Stimulated activated naive CD4-positive, alpha-beta T cell (primary cell): ENCODE measurements at regions not wholly inside any gene's neighbourhood (a gene's known extent, or its start where the extent isn't known, plus 50 kb on each side); places are given as distances from the start of the nearest gene placed in this dataset.
"Not testable (repeated sequence)": the region's sequence is repeated elsewhere in the genome, so short reads cannot be mapped to it uniquely, and the experiment has no call there.

Experiments
- DNase-seq, 6 experiments: peaks; one replicate each; lab custom pipeline; 2025; lab: John Stamatoyannopoulos, UW

GRCh38 chr10:125235093-125236069 lies 75.0 kb upstream of the CTBP2 start:
- no peak for DNase-seq

- DNase-seq, result not testable (repeated sequence)
Measured at GRCh38 chr10:125234576-125234975, 74.2 kb upstream of the CTBP2 start.

- DNase-seq, result no peak
Measured at GRCh38 chr10:125233726-125234125, 73.4 kb upstream of the CTBP2 start.

GRCh38 chr10:125232841-125233240 lies 72.5 kb upstream of the CTBP2 start:
- no peak for DNase-seq

- no peak for DNase-seq
Measured at GRCh38 chr10:125231813-125232475, 71.6 kb upstream of the CTBP2 start.

GRCh38 chr10:125231116-125231812 lies 70.9 kb upstream of the CTBP2 start:
- no peak for DNase-seq

- DNase-seq, result no peak
Measured at GRCh38 chr10:125230251-125230650, 69.9 kb upstream of the CTBP2 start.

GRCh38 chr10:125228245-125228940 lies 68.0 kb upstream of the CTBP2 start:
- DNase-seq, result peak in 1 of 6 experiments; percentile 11

- DNase-seq, result no peak
Measured at GRCh38 chr10:125227546-125227945, 67.2 kb upstream of the CTBP2 start.

- no peak for DNase-seq
Measured at GRCh38 chr10:125226823-125227222, 66.5 kb upstream of the CTBP2 start.

GRCh38 chr10:125226005-125226404 lies 65.6 kb upstream of the CTBP2 start:
- no peak for DNase-seq

GRCh38 chr10:125225051-125225450 lies 64.7 kb upstream of the CTBP2 start:
- DNase-seq, result no peak

- no peak for DNase-seq
Measured at GRCh38 chr10:125222515-125223308, 62.3 kb upstream of the CTBP2 start.

GRCh38 chr10:125221716-125222115 lies 61.4 kb upstream of the CTBP2 start:
- no peak for DNase-seq

GRCh38 chr10:125219776-125220175 lies 59.4 kb upstream of the CTBP2 start:
- no peak for DNase-seq

GRCh38 chr10:125218967-125219366 lies 58.6 kb upstream of the CTBP2 start:
- DNase-seq, result no peak

GRCh38 chr10:125217990-125218675 lies 57.8 kb upstream of the CTBP2 start:
- DNase-seq, result no peak

GRCh38 chr10:125216861-125217260 lies 56.5 kb upstream of the CTBP2 start:
- DNase-seq, result no peak

- no peak for DNase-seq
Measured at GRCh38 chr10:125216309-125216708, 55.9 kb upstream of the CTBP2 start.

- DNase-seq, result no peak
Measured at GRCh38 chr10:125214283-125214570, 53.9 kb upstream of the CTBP2 start.
